CD4-positive, alpha-beta T cell (primary cell): ENCODE measurements at regions not wholly inside any gene's neighbourhood (a gene's known extent, or its start where the extent isn't known, plus 50 kb on each side); places are given as distances from the start of the nearest gene placed in this dataset.
A peak's percentile ranks its signal among the peaks of the same experiment; 100 is the strongest.

Source experiments
- ATAC-seq: fragments of 200-7000 bp; cut with Tn5 transposase; one replicate; pipeline ENCODE4 v1.10.0; 2022; ENCODE audit warnings: mild to moderate bottlenecking; ENCODE audit not compliant: poor library complexity
- CTCF ChIA-PET: fragments of 350-600 bp; sonication (Branson Sonifier 250); formaldehyde crosslinking; loops from one replicate; lab custom pipeline; 2021; ENCODE audit warnings: antibody characterized with exemption, inconsistent platforms; lab: Charles Lee
- POLR2A ChIA-PET: fragments of 350-600 bp; sonication (Branson Sonifier 250); formaldehyde crosslinking; loops from one replicate; lab custom pipeline; 2021; ENCODE audit warnings: antibody characterized with exemption, inconsistent platforms; lab: Charles Lee
- DNase-seq, 14 experiments: peaks; one replicate each; pipeline ENCODE4 v3.0.0-alpha.2; 2013 to 2020; ENCODE audit warnings: mixed read lengths in 2 of 14
- H3K27ac ChIP-seq, 2 donors: one replicate each; pipeline versions ENCODE4 v1.5.1 to v1.7.0; 2013; ENCODE audit warnings: low read length in 2 of 2, low read depth in 1 of 2, mild to moderate bottlenecking in 1 of 2
- H3K27me3 ChIP-seq, 2 experiments: 1 replicate in 1 of 2; 2 replicates in 1 of 2; pipeline versions ENCODE4 v1.6.1 to v1.7.0; 2013; ENCODE audit warnings: low read length in 2 of 2, control low read depth in 1 of 2, mild to moderate bottlenecking in 1 of 2, moderate library complexity in 1 of 2; ENCODE audit not compliant: insufficient read depth in 2 of 2, control insufficient read depth in 1 of 2
- H3K36me3 ChIP-seq: one replicate; pipeline ENCODE4 v1.6.1; 2013; ENCODE audit warnings: low read length, control low read depth; ENCODE audit not compliant: insufficient read depth
- H3K4me1 ChIP-seq: one replicate; pipeline ENCODE4 v1.6.1; 2013; ENCODE audit warnings: low read length, control low read depth; ENCODE audit not compliant: insufficient read depth
- H3K4me3 ChIP-seq: one replicate; pipeline ENCODE4 v1.5.1; 2013; ENCODE audit warnings: mild to moderate bottlenecking, low read length, moderate library complexity
- H3K9me3 ChIP-seq, 2 experiments: 1 replicate in 1 of 2; 2 replicates in 1 of 2; pipeline versions ENCODE4 v1.6.1 to v1.7.0; 2013; ENCODE audit warnings: low read length in 2 of 2, mild to moderate bottlenecking in 2 of 2, control low read depth in 1 of 2, moderate library complexity in 1 of 2; ENCODE audit not compliant: control insufficient read depth in 1 of 2, insufficient read depth in 1 of 2
- H3K27ac Mint-ChIP-seq: one replicate; pipeline ENCODE4 v1.8.0; 2020; ENCODE audit warnings: mixed read lengths
- H3K27me3 Mint-ChIP-seq: one replicate; pipeline ENCODE4 v1.8.0; 2021; ENCODE audit warnings: mixed read lengths
- H3K36me3 Mint-ChIP-seq: one replicate; pipeline ENCODE4 v1.8.0; 2021; ENCODE audit warnings: low read depth, mixed read lengths
- H3K4me1 Mint-ChIP-seq: one replicate; pipeline ENCODE4 v1.8.0; 2021; ENCODE audit warnings: low read depth, mixed read lengths
- H3K4me3 Mint-ChIP-seq: one replicate; pipeline ENCODE4 v1.8.0; 2020; ENCODE audit warnings: mild to moderate bottlenecking, mixed read lengths
- H3K9me3 Mint-ChIP-seq: one replicate; pipeline ENCODE4 v1.8.0; 2020; ENCODE audit warnings: mixed read lengths
- CTCF ChIP-seq: fragments of 200-600 bp; IDR thresholded peaks from one replicate; pipeline ENCODE4 v1.8.0; 2022; ENCODE audit warnings: antibody characterized with exemption, mild to moderate bottlenecking
- intact Hi-C, 2 experiments: fragments of 100-400 bp; cut with DNase I in 1 of 2; cut with micrococcal nuclease in 1 of 2; formaldehyde crosslinking; loops; one replicate each; pipeline versions ENCODE4 v1.15.1 to v1.9.0; 2023 to 2025; cut with DNase I, micrococcal nuclease

GRCh38 chr13:31421756-31422155, 222.0 kb downstream of the B3GLCT start:
- TF ChIP-seq CTCF = no peak
- CTCF ChIA-PET = no interaction called here
- H3K36me3 Mint-ChIP-seq = no peaks in the 10 kb centered on the region

GRCh38 chr13:31424130-31424729, 224.5 kb downstream of the B3GLCT start:
- Mint-ChIP-seq H3K27ac (no peak overlapping the region), H3K27me3 (peaks cover 32% of the 10 kb centered on the region), H3K4me3 (no peak overlapping the region), H3K4me1 (no peaks in the 10 kb centered on the region), H3K9me3 (no peaks in the 10 kb centered on the region), H3K36me3 (no peaks in the 10 kb centered on the region)
- peak; percentile 5 to 62 (median 30) for DNase-seq
- peaks cover 4% of the 10 kb centered on the region for H3K4me1 ChIP-seq
- no peaks in the 10 kb centered on the region for H3K27me3 ChIP-seq
- H3K36me3 ChIP-seq = no peaks in the 10 kb centered on the region
- CTCF ChIA-PET = interaction anchor here (1.3 to 1.6 kb wide), 2 partner anchors 9 to 10 kb away, joined by 3 to 4 read pairs; no protein-coding TSS in a partner anchor
- POLR2A ChIA-PET = no interaction called here
- peak; percentile 48 for ATAC-seq
- no peak overlapping the region for H3K27ac ChIP-seq
- TF ChIP-seq CTCF = peak; percentile 68
- no peaks in the 10 kb centered on the region for H3K9me3 ChIP-seq
- intact Hi-C loops = loop anchor here (5.0 kb wide), 2 partner anchors 187 to 227 kb away; partner anchors contain the start of gene B3GLCT (in 1 of the 2)
- no peak overlapping the region for H3K4me3 ChIP-seq

More at GRCh38 chr13:31421756-31422155, 222.0 kb downstream of the B3GLCT start:
- no peaks in the 10 kb centered on the region for H3K27me3 ChIP-seq
- no peak overlapping the region for H3K4me3 ChIP-seq
- Mint-ChIP-seq H3K9me3 (no peaks in the 10 kb centered on the region), H3K27ac (no peak overlapping the region), H3K4me3 (no peak overlapping the region), H3K27me3 (peaks cover 43% of the 10 kb centered on the region), H3K4me1 (no peaks in the 10 kb centered on the region)
- peaks cover 4% of the 10 kb centered on the region for H3K4me1 ChIP-seq
- no peak for DNase-seq
- H3K9me3 ChIP-seq = no peaks in the 10 kb centered on the region
- intact Hi-C loops = loop anchor here (5.0 kb wide), 2 partner anchors 184 to 224 kb away; partner anchors contain the start of gene B3GLCT (in 1 of the 2)
- POLR2A ChIA-PET = no interaction called here
- H3K36me3 ChIP-seq = no peaks in the 10 kb centered on the region
- ATAC-seq = no peak
- H3K27ac ChIP-seq = no peak overlapping the region

- POLR2A ChIA-PET = no interaction called here
Observed at GRCh38 chr13:31426395-31426794, 226.6 kb downstream of the B3GLCT start.

More at GRCh38 chr13:31426395-31426794, 226.6 kb downstream of the B3GLCT start:
- TF ChIP-seq CTCF = no peak
- Mint-ChIP-seq H3K9me3 (no peaks in the 10 kb centered on the region), H3K27ac (no peak overlapping the region), H3K4me1 (no peaks in the 10 kb centered on the region), H3K4me3 (no peak overlapping the region), H3K36me3 (no peaks in the 10 kb centered on the region), H3K27me3 (peaks cover 24% of the 10 kb centered on the region)
- intact Hi-C loops = no loop called here
- H3K4me1 ChIP-seq = peaks cover 4% of the 10 kb centered on the region
- H3K27ac ChIP-seq = no peak overlapping the region
- no peak for ATAC-seq
- CTCF ChIA-PET = no interaction called here
- no peaks in the 10 kb centered on the region for H3K27me3 ChIP-seq
- DNase-seq = no peak
- no peaks in the 10 kb centered on the region for H3K36me3 ChIP-seq
- H3K4me3 ChIP-seq = no peak overlapping the region
- no peaks in the 10 kb centered on the region for H3K9me3 ChIP-seq
